NCI-H510A (cell line): ENCODE measurements at regions not wholly inside any gene's neighbourhood (a gene's known extent, or its start where the extent isn't known, plus 50 kb on each side); places are given as distances from the start of the nearest gene placed in this dataset.
"Not testable (repeated sequence)": the region's sequence is repeated elsewhere in the genome, so short reads cannot be mapped to it uniquely, and the experiment has no call there.

ENCODE experiments used
- DNase-seq: peaks from one replicate; lab custom pipeline; 2025; lab: John Stamatoyannopoulos, UW

DNA sequence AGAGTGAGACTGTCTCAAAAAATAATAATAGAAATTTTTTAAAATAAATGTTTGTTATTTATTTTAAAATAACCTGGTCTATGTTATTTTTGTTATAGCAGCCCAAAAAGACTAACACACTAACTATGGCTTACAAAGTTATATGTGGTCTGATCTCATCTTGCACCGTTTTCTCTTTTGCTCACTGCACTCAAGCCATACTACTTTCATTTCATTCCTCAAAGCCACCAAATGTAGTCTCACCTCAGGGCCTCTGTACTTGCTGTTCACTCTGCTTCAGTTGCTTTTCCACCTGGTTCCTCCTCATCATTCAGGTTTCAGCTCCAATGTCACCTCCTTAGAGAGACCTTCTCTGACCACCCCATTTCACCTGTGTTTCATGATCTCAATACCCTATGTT, 55.2 kb upstream of the MDM1 start:
- no peak for DNase-seq

DNA sequence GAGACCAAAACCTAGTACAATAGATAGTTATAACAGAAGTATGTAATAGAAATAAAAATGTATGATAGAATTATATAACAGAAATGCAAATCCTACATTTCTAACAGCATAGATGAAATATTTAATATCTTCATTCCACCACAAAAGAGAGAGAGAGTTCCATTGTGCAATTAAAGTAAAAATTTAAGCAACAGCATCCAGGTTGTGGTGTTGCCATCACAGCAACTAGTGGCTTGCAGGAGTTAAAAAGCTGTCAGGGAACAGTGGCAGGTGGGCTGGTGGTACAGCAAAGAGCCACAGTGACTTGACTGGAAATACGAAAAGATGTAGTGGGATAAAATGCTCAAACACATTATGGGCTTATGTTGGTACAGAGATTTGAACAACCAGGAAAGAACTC, 57.1 kb upstream of the MDM1 start:
- no peak for DNase-seq

DNA sequence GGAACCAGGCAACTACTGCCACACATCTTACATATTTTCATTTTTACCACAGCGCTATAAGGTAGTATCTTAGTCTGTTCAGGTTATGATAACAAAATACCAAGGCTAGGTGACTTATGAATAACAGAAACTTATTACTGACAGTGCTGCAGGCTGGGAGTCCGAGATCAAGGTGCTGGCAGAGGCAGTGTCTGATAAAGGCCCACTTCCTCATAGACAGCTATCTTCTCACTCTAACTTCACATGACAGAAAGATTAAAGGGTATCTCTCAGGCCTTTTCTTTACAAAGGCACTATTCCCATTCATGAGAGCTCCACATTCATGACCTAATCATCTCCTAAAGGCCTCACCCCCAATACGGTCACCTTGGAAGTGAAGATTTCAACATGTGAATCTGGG, 59.8 kb upstream of the MDM1 start:
- no peak for DNase-seq

- no peak for DNase-seq
Observed at GRCh38 chr12:68392376-68392775, 60.2 kb upstream of the MDM1 start.

DNA sequence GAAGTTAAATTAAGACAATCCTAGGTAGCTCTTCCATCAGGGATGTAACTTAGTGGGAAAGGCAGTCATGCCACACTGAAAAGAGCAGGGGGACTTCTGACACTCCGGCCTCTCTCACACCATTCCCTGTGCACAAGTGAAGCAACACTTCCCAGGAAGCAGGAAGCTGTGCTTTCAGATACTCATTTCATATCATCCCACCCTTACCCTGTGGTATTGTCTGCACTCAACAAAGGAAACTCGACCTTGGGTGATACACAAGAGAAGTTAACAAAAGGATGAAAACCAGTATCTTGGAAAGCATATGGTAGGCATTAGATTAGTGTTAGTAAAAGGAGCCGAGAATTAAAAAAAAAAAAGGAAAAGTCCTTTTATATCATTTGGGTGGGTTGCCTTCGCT, 61.3 kb upstream of the MDM1 start:
- no peak for DNase-seq

DNA sequence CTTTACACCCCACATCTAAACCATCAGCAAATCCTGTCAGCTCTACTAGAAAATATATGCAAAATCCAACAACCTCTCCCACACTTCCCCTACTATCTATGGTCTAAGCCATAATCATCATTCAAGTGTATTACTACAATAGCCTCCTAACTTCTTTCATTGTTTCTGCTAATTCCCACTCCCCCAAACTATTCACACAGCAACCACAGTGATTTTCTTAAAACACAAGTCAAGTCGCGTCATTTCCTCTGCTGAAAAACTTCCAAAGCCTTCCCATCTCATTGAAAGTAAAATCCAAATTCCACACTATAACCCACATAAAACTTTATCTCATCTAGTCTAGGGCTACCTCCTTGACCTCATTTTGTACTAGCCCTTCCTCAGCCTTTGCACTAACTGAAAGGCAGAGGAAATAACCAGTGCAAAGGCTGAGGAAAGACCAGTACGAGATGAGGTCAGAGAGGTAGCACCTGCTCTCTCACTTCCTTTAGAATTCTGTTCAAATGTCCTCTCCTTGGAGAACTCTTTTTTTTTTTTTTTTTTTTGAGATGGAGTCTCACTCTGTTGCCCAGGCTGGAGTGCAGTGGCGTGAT, 65.5 kb upstream of the MDM1 start:
- no peak for DNase-seq

DNA sequence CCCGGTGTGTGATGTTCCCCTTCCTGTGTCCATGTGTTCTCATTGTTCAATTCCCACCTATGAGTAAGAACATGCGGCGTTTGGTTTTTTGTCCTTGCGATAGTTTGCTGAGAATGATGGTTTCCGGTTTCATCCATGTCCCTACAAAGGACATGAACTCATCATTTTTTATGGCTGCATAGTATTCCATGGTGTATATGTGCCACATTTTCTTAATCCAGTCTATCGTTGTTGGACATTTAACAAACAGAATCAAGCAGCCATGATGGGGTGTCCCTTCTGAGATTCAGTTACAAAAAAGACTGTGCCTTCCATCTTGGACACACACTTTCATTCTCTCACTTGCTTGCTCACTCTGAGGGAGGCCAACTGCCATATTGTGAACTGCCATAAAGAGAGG, 66.5 kb upstream of the MDM1 start:
- not testable (repeated sequence) for DNase-seq

GRCh38 chr12:68400226-68400829, 68.2 kb upstream of the MDM1 start:
- no peak for DNase-seq

GRCh38 chr12:68402422-68402821, 70.3 kb upstream of the MDM1 start:
- DNase-seq, result no peak

DNA sequence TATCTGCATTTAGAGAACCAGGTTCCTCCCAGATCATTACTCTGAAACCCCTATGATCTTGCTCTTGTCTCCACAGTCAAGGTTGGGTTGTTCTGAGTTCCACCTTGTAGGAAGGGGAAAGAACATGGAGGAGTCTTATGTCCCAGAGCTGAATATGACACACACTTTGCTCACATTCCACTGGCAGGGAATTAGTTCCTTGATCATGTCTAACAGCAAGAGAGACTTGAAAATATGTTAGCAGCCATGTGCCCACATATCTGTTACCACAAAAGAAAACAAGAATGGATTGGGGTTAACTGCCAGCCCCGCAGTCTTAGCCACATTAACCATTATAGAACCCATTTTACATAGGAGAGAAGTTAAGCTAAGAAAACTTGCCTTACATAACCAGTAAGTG, 71.1 kb upstream of the MDM1 start:
- DNase-seq, result no peak

GRCh38 chr12:68403711-68404110, 71.5 kb upstream of the MDM1 start:
- DNase-seq, result no peak

- DNase-seq, result no peak
Observed at GRCh38 chr12:68405343-68405781, 73.2 kb upstream of the MDM1 start.

GRCh38 chr12:68406134-68406576, 74.0 kb upstream of the MDM1 start:
- no peak for DNase-seq

GRCh38 chr12:68406911-68407310, 74.7 kb upstream of the MDM1 start:
- no peak for DNase-seq

GRCh38 chr12:68410018-68410660, 78.0 kb upstream of the MDM1 start:
- no peak for DNase-seq

- no peak for DNase-seq
Observed at GRCh38 chr12:68411371-68411770, 79.2 kb upstream of the MDM1 start.

GRCh38 chr12:68414988-68415387, 82.8 kb upstream of the MDM1 start:
- DNase-seq, result no peak

DNA sequence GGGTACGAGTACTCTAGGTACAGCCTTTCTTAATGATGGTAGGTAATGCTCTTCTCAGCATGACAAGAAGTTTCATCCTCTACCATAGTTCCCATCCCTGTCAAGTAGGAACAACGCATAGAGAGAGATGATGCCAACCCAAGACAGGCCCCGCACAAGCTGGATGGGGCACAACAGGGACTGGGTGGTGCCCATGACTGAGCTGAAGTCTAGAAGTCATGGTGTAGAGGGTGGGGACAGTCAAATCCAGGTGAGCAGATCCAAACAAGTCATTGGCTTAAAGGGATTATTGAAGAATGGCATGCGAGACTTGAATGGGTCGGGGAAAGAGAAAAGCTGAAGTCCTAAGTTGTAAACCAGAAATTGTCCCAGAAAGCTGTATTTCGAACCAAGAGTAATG, 84.2 kb upstream of the MDM1 start:
- no peak for DNase-seq

- DNase-seq, result no peak
Observed at GRCh38 chr12:68416826-68417225, 84.7 kb upstream of the MDM1 start.

GRCh38 chr12:68418137-68418460, 85.9 kb upstream of the MDM1 start:
- no peak for DNase-seq

- DNase-seq, result no peak
Observed at GRCh38 chr12:68420225-68421010, 88.3 kb upstream of the MDM1 start.

GRCh38 chr12:68422159-68422558, 90.0 kb upstream of the MDM1 start:
- DNase-seq, result no peak

DNA sequence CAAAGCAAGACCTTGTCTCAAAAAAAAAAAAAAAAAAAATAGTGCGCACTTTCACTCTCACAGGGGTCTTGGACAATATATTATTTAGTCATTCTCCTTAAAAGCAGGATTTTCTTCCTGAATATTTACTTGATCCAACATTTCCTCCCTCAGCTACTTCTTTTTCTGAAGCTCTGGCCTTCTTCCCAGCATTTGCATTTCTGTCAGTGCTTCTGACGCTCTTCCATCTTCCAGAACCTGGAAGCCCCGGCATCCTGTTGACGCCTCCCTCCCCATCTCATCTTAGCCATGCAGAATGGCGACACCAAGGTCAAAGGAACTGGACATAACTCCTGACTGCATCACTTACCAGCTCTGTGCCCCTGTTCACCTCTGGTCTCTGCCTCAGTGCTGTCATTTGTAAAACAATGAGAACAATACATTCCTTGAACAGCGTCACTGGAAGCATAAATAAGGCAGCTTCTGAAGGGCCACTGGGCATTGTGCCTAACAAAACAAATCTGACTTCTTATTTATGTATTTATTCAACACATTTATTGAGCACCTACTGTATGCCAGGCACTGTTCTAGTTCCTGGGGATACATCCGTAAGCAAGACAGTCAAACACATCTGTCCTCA, 90.9 kb upstream of the MDM1 start:
- no peak for DNase-seq
